ENCODE measurements at regions not wholly inside any gene's neighbourhood (a gene's known extent, or its start where the extent isn't known, plus 50 kb on each side); places are given as distances from the start of the nearest gene placed in this dataset.

- TF ChIP-seq CTCF (IDR thresholded peaks at IDR 0.05), result no peak
- no peak for TF ChIP-seq POLR2A (IDR thresholded peaks at IDR 0.05)
These were observed 613.4 kb downstream of the AACS start for GRCh38 chr12:125678589-125678993.
